ENCODE measurements at regions not wholly inside any gene's neighbourhood (a gene's known extent, or its start where the extent isn't known, plus 50 kb on each side); places are given as distances from the start of the nearest gene placed in this dataset.

DNA sequence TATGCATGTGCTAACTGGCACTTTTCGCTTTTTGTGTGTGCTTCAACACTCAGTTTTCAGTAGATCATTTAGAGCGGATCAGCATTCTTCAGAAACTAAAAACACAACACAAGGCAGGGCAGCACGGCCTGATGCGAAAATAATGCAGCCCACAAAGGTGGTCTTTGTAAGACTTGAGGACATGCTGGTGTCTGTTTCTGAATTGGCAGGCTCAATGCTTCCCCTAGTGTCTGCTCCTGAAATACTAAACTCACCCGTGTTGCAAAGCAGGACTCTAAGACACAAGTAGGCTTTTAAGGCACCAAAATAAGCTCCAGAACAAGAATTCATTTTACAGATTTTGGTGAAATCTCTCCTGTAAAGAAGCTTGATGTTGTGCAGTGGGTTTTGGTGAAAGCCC is 676.5 kb downstream of the TENT5A start:
- Histone ChIP-seq H3K4me1 (no peaks in the 10 kb centered on the region), H3K27me3 (no peaks in the 10 kb centered on the region), H3K27ac (replicated peaks in 1 of 4) (no peak overlapping the region), H3K9me3 (no peaks in the 10 kb centered on the region), H3K36me3 (no peaks in the 10 kb centered on the region), H3K4me3 (no peak overlapping the region)
- TF ChIP-seq EP300 (IDR thresholded peaks at IDR 0.05): no peak
- TF ChIP-seq POLR2A (IDR thresholded peaks at IDR 0.05; ENCODE audit: low read depth): no peak
- TF ChIP-seq POLR2AphosphoS5 (IDR thresholded peaks at IDR 0.05): no peak
- TF ChIP-seq CTCF (IDR thresholded peaks at IDR 0.05): peak in 1 of 3 experiments; percentile 36
- no peak for DNase-seq (ENCODE audit: extremely low spot score)
- intact Hi-C loops (cut with DNase I): no loop called here
- 65% methylated on average over 5 of the region's 5 CpGs for WGBS

DNA sequence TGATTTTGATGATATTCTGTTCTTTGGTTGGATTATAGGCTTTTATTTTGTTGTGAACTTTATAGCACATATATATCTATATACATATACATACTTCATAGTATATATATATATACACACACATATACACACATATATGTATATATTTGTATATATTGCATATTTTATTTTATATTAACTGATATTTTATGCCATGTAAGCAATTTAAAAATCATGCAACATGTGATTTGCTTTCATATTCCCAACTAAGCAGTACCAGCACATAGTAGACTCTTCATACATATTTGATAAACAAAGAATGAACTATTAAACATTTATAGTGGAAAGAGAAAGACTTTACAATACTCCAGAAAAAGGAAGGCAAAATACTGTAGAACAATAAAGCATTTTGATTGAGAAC is 679.2 kb downstream of the TENT5A start:
- DNase-seq (ENCODE audit: extremely low spot score): no peak
- intact Hi-C loops (cut with DNase I): no loop called here
- Histone ChIP-seq H3K27ac (replicated peaks in 1 of 4) (no peak overlapping the region), H3K27me3 (no peaks in the 10 kb centered on the region), H3K4me3 (no peak overlapping the region), H3K9me3 (no peaks in the 10 kb centered on the region), H3K36me3 (no peaks in the 10 kb centered on the region), H3K4me1 (no peaks in the 10 kb centered on the region)
- TF ChIP-seq POLR2A (IDR thresholded peaks at IDR 0.05; ENCODE audit: low read depth) (no peak), EP300 (IDR thresholded peaks at IDR 0.05) (no peak), POLR2AphosphoS5 (IDR thresholded peaks at IDR 0.05) (no peak), CTCF (IDR thresholded peaks at IDR 0.05) (no peak)

- no peaks in the 10 kb centered on the region for H3K36me3 ChIP-seq
These were observed 681.4 kb downstream of the TENT5A start for GRCh38 chr6:81071121-81071520.

GRCh38 chr6:81067057-81067456 is 685.4 kb downstream of the TENT5A start:
- Histone ChIP-seq H3K36me3 (no peaks in the 10 kb centered on the region), H3K4me1 (no peaks in the 10 kb centered on the region), H3K9me3 (no peaks in the 10 kb centered on the region), H3K4me3 (no peak overlapping the region), H3K27ac (replicated peaks in 1 of 4) (no peak overlapping the region), H3K27me3 (no peaks in the 10 kb centered on the region)
- WGBS: 73% methylated on average over 2 of the region's 2 CpGs
- DNase-seq (ENCODE audit: extremely low spot score): no peak
- intact Hi-C loops (cut with DNase I): no loop called here
- TF ChIP-seq CTCF (IDR thresholded peaks at IDR 0.05) (no peak), POLR2A (IDR thresholded peaks at IDR 0.05; ENCODE audit: low read depth) (no peak), POLR2AphosphoS5 (IDR thresholded peaks at IDR 0.05) (no peak), EP300 (IDR thresholded peaks at IDR 0.05) (no peak)

More at GRCh38 chr6:81071121-81071520, 681.4 kb downstream of the TENT5A start:
- H3K27me3 ChIP-seq: no peaks in the 10 kb centered on the region
- DNase-seq (ENCODE audit: extremely low spot score): no peak
- H3K27ac ChIP-seq (replicated peaks in 1 of 4): no peak overlapping the region
- TF ChIP-seq POLR2A (IDR thresholded peaks at IDR 0.05; ENCODE audit: low read depth) (no peak), POLR2AphosphoS5 (IDR thresholded peaks at IDR 0.05) (no peak), CTCF (IDR thresholded peaks at IDR 0.05) (no peak), EP300 (IDR thresholded peaks at IDR 0.05) (no peak)
- H3K4me1 ChIP-seq: no peaks in the 10 kb centered on the region
- no peak overlapping the region for H3K4me3 ChIP-seq
- WGBS: 93% methylated on average over 1 of the region's 1 CpG
- intact Hi-C loops (cut with DNase I): no loop called here
- H3K9me3 ChIP-seq: no peaks in the 10 kb centered on the region

DNA sequence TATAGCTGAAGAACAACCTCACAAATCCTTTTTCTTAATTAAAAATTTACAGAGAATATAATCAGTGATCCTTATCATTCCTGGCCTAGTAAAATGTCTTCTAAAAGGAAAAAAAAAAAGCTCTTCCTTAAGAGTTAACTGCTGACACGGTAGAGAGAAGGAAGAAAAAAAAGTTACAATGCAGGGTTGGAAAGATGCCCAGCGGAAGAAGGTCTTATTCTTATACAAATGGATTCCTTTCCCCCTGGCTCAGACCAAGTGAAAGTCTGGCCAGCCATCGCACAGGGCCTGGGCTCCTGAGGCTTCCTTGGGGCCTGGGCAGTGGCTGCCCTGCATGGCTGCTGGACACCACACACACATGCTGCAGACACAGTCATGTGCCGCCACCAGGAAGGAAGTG is 688.6 kb downstream of the TENT5A start:
- H3K4me3 ChIP-seq: no peak overlapping the region
- no peak for DNase-seq (ENCODE audit: extremely low spot score)
- H3K27me3 ChIP-seq: no peaks in the 10 kb centered on the region
- H3K4me1 ChIP-seq: no peaks in the 10 kb centered on the region
- intact Hi-C loops (cut with DNase I): no loop called here
- TF ChIP-seq POLR2AphosphoS5 (IDR thresholded peaks at IDR 0.05) (no peak), EP300 (IDR thresholded peaks at IDR 0.05) (no peak), CTCF (IDR thresholded peaks at IDR 0.05) (no peak), POLR2A (IDR thresholded peaks at IDR 0.05; ENCODE audit: low read depth) (no peak)
- no peaks in the 10 kb centered on the region for H3K9me3 ChIP-seq
- WGBS: 60% methylated on average over 4 of the region's 4 CpGs
- no peak overlapping the region for H3K27ac ChIP-seq (replicated peaks in 1 of 4)
- no peaks in the 10 kb centered on the region for H3K36me3 ChIP-seq

All from esophagus muscularis mucosa (tissue), 4 donors.